CD4-positive, alpha-beta memory T cell (primary cell): ENCODE measurements at regions not wholly inside any gene's neighbourhood (a gene's known extent, or its start where the extent isn't known, plus 50 kb on each side); places are given as distances from the start of the nearest gene placed in this dataset.
"Not testable (repeated sequence)": the region's sequence is repeated elsewhere in the genome, so short reads cannot be mapped to it uniquely, and the experiment has no call there.

Source experiments
- CTCF ChIA-PET: fragments of 350-600 bp; sonication (Branson Sonifier 250); formaldehyde crosslinking; loops from one replicate; lab custom pipeline; 2021; ENCODE audit warnings: inconsistent platforms; ENCODE audit not compliant: partially characterized antibody; lab: Charles Lee
- POLR2A ChIA-PET: fragments of 350-600 bp; sonication (Branson Sonifier 250); formaldehyde crosslinking; loops from one replicate; lab custom pipeline; 2021; ENCODE audit not compliant: partially characterized antibody; lab: Charles Lee
- DNase-seq, 5 donors: peaks; one replicate each; pipeline versions ENCODE4 v3.0.0 to v3.0.0-alpha.2; 2020 to 2022; ENCODE audit warnings: mixed read lengths in 1 of 5
- H3K27ac ChIP-seq: one replicate; pipeline ENCODE4 v1.7.0; 2013; ENCODE audit warnings: low read depth, low read length
- H3K27me3 ChIP-seq: 2 replicates; pipeline ENCODE4 v1.7.0; 2013; ENCODE audit warnings: mild to moderate bottlenecking, low read length, moderate library complexity; ENCODE audit not compliant: insufficient read depth
- H3K36me3 ChIP-seq: 2 replicates; pipeline ENCODE4 v1.7.0; 2013; ENCODE audit warnings: mild to moderate bottlenecking, low read length, moderate library complexity; ENCODE audit not compliant: insufficient read depth
- H3K4me1 ChIP-seq: 2 replicates; pipeline ENCODE4 v1.7.0; 2013; ENCODE audit warnings: mild to moderate bottlenecking, low read length, moderate library complexity; ENCODE audit not compliant: insufficient read depth
- H3K4me3 ChIP-seq, 2 donors: one replicate each; pipeline ENCODE4 v1.7.0; 2013; ENCODE audit warnings: low read length in 2 of 2, mild to moderate bottlenecking in 1 of 2
- H3K9me3 ChIP-seq, 2 donors: one replicate each; pipeline ENCODE4 v1.7.0; 2013; ENCODE audit warnings: low read length in 2 of 2, control low read depth in 1 of 2; ENCODE audit not compliant: control insufficient read depth in 1 of 2
- H3K27ac Mint-ChIP-seq, 7 donors: one replicate each; pipeline ENCODE4 v1.8.0; 2020 to 2021; ENCODE audit warnings: mixed read lengths in 7 of 7, mild to moderate bottlenecking in 6 of 7, inconsistent platforms in 3 of 7, moderate library complexity in 3 of 7
- H3K27me3 Mint-ChIP-seq, 2 donors: one replicate each; pipeline ENCODE4 v1.8.0; 2020 to 2021; ENCODE audit warnings: mixed read lengths in 2 of 2
- H3K36me3 Mint-ChIP-seq, 2 donors: one replicate each; pipeline ENCODE4 v1.8.0; 2020 to 2021; ENCODE audit warnings: mixed read lengths in 2 of 2, inconsistent platforms in 1 of 2, mild to moderate bottlenecking in 1 of 2
- H3K4me1 Mint-ChIP-seq, 4 donors: one replicate each; pipeline ENCODE4 v1.8.0; 2020 to 2021; ENCODE audit warnings: mixed read lengths in 4 of 4, mild to moderate bottlenecking in 1 of 4
- H3K4me3 Mint-ChIP-seq, 8 donors: one replicate each; pipeline ENCODE4 v1.8.0; 2020 to 2021; ENCODE audit warnings: mixed read lengths in 8 of 8, mild to moderate bottlenecking in 7 of 8, moderate library complexity in 6 of 8, inconsistent platforms in 3 of 8
- H3K9me3 Mint-ChIP-seq, 8 donors: one replicate each; pipeline ENCODE4 v1.8.0; 2020 to 2021; ENCODE audit warnings: mixed read lengths in 8 of 8, mild to moderate bottlenecking in 5 of 8, inconsistent platforms in 3 of 8, moderate library complexity in 1 of 8
- intact Hi-C: fragments of 100-400 bp; cut with micrococcal nuclease; formaldehyde crosslinking; loops from one replicate; pipeline ENCODE4 v1.15.1; 2023

DNA sequence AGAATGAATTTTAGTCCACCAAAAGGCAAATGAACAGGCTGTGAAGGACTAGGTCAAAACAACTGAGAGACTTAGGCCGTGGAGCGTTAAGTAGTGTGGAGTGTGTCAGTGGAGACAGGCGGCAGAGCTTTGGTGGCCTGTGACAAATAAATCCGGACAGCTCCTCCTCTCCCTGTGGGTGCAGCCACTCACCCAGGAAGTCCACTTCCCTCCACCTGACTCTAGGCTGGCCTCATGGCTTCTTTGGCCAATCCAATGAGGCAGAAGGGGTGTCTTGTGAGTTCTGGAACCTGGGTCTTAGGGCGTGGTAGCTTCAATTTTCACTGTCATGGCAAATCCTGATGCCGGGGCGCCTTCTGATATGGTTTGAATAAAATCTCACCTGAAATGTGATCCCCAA, 180.9 kb upstream of the C14orf180 start:
- DNase-seq = no peak
- Histone ChIP-seq H3K27me3 (no peaks in the 10 kb centered on the region), H3K36me3 (no peaks in the 10 kb centered on the region), H3K4me1 (peaks cover 51% of the 10 kb centered on the region), H3K4me3 (no peak overlapping the region), H3K27ac (no peak overlapping the region), H3K9me3 (no peaks in the 10 kb centered on the region)
- H3K27ac Mint-ChIP-seq = peak overlapping the region in 4 of 7 donors; percentile 4 to 92 (median 66)
- intact Hi-C loops = loop anchor here (5.0 kb wide), 1 partner anchor 321 kb away; no protein-coding TSS in a partner anchor
- ChIA-PET CTCF (interaction anchor here (0.9 to 1.8 kb wide), 6 partner anchors 12 to 321 kb away, joined by 3 to 11 read pairs (median 4); no protein-coding TSS in a partner anchor), POLR2A (interaction anchor here (1.0 to 1.3 kb wide), 2 partner anchors 24 to 261 kb away, joined by 4 to 6 read pairs; no protein-coding TSS in a partner anchor)
- H3K36me3 Mint-ChIP-seq = peaks cover 1 to 10% of the 10 kb centered on the region in 2 donors
- H3K4me3 Mint-ChIP-seq = no peak overlapping the region
- H3K27me3 Mint-ChIP-seq = no peaks in the 10 kb centered on the region
- H3K4me1 Mint-ChIP-seq = peaks cover 30 to 62% (median 45%) of the 10 kb centered on the region in 4 donors
- H3K9me3 Mint-ChIP-seq = peaks cover 0 to 20% (median 11%) of the 10 kb centered on the region in 8 donors

DNA sequence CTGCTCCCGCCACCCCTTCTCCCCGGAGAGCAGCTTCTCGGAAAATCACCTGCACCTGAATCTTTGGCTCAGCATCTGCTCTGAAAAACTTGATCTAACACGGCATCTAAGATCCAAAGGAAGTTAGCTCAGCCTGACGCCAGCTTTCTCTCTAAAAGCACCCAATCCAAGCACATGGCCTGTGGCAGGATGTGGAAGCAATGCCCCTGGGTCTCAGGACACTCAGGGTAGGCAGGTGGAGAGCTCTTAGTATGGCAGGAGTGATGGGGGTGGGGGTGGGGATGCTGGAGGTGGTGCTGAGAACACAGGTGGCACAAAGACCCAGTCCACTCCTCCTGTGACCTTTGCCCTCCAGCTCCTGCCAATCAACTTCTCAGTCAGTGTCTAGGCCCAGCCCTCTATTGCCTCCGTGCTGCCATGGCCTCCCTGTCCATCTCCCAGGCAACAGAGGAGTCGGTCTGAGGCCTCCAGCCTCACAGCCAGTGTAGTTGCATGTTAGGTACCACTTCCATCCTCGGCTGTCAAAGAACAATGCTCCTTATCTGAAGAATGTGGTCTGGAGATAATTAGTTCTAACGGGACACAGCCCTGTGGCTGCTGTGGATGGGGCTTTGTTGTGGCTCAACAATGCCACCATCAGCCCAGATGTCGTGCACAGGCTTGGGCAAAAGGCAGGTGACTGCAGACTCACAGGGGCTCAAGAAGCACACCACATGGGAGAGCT, 180.0 kb upstream of the C14orf180 start:
- peaks cover 0 to 17% (median 10%) of the 10 kb centered on the region in 8 donors for H3K9me3 Mint-ChIP-seq
- DNase-seq = peak in 4 of 5 donors; percentile 47 to 57 (median 52)
- Histone ChIP-seq H3K36me3 (no peaks in the 10 kb centered on the region), H3K27ac (no peak overlapping the region), H3K27me3 (no peaks in the 10 kb centered on the region), H3K4me1 (peaks cover 42% of the 10 kb centered on the region), H3K9me3 (no peaks in the 10 kb centered on the region), H3K4me3 (no peak overlapping the region)
- no peaks in the 10 kb centered on the region for H3K27me3 Mint-ChIP-seq
- CTCF ChIA-PET = interaction anchor here (0.5 to 1.8 kb wide), 15 partner anchors 20 to 321 kb away, joined by 3 to 11 read pairs (median 3); no protein-coding TSS in a partner anchor
- POLR2A ChIA-PET = interaction anchor here (0.8 to 1.3 kb wide), 3 partner anchors 9 to 262 kb away, joined by 4 to 6 read pairs (median 4); no protein-coding TSS in a partner anchor
- H3K27ac Mint-ChIP-seq = peak overlapping the region; percentile 77 to 92 (median 88)
- H3K4me3 Mint-ChIP-seq = peak overlapping the region in 6 of 8 donors; percentile 4 to 51 (median 29)
- peaks cover 24 to 53% (median 37%) of the 10 kb centered on the region in 4 donors for H3K4me1 Mint-ChIP-seq
- intact Hi-C loops = loop anchor here (5.0 kb wide), 1 partner anchor 322 kb away; no protein-coding TSS in a partner anchor
- peaks cover 1 to 10% of the 10 kb centered on the region in 2 donors for H3K36me3 Mint-ChIP-seq

DNA sequence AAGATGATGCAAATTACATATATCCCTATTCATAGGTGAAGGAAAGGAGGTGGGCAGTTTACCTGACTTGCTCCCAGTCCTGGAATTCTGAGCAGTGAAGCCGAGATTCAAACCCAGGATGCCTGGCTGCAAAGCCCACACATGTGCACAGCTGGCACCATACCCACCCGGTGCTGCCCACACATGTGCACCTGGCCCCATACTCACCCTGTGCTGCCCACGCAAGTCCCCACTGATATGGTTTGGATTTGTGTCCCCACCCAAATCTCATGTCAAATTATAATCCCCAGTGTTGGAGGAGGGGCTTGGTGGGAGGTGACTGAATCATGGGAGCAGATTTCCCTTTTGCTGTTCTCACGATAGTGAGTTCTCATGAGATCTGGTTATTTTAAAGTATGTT, 179.2 kb upstream of the C14orf180 start:
- Mint-ChIP-seq H3K4me1 (peaks cover 17 to 45% (median 30%) of the 10 kb centered on the region in 4 donors), H3K9me3 (peaks cover 0 to 17% (median 10%) of the 10 kb centered on the region in 8 donors), H3K27ac (peak overlapping the region in 2 of 7 donors; percentile 88 to 92), H3K27me3 (no peaks in the 10 kb centered on the region), H3K36me3 (peaks cover 1 to 10% of the 10 kb centered on the region in 2 donors), H3K4me3 (no peak overlapping the region)
- ChIA-PET CTCF (interaction anchor here (1.0 to 1.5 kb wide), 2 partner anchors 164 to 261 kb away, joined by 4 to 7 read pairs; no protein-coding TSS in a partner anchor), POLR2A (no interaction called here)
- Histone ChIP-seq H3K27ac (no peak overlapping the region), H3K27me3 (no peaks in the 10 kb centered on the region), H3K4me3 (no peak overlapping the region), H3K9me3 (no peaks in the 10 kb centered on the region), H3K4me1 (peaks cover 34% of the 10 kb centered on the region), H3K36me3 (no peaks in the 10 kb centered on the region)
- intact Hi-C loops = no loop called here
- no peak for DNase-seq

DNA sequence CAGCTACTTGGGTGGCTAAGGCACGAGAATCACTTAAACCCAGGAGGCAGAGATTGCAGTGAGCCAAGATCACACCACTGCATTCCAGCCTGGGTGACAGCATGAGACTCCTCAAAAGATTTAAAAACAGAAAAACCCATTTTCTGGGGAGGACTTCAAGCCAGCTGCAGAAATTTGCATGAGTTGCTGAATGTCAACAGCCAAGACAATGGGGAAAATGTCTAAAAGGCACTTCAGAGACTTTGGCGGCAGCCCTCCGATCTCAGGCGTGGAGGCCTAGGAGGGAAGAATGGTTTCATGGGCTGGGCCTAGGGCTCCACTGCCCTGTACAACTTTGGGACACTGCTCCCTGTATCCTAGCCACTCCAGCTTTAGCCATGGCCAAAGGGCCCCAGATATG, 177.8 kb upstream of the C14orf180 start:
- intact Hi-C loops = no loop called here
- Mint-ChIP-seq H3K27ac (no peak overlapping the region), H3K36me3 (peaks cover 1 to 10% of the 10 kb centered on the region in 2 donors), H3K4me3 (no peak overlapping the region), H3K27me3 (no peaks in the 10 kb centered on the region), H3K4me1 (peaks cover 11 to 31% (median 19%) of the 10 kb centered on the region in 4 donors), H3K9me3 (peaks cover 0 to 17% (median 10%) of the 10 kb centered on the region in 8 donors)
- Histone ChIP-seq H3K4me3 (no peak overlapping the region), H3K27me3 (no peaks in the 10 kb centered on the region), H3K36me3 (no peaks in the 10 kb centered on the region), H3K9me3 (no peaks in the 10 kb centered on the region), H3K4me1 (peaks cover 20% of the 10 kb centered on the region), H3K27ac (no peak overlapping the region)
- ChIA-PET CTCF (no interaction called here), POLR2A (interaction anchor here (0.8 kb wide), 1 partner anchor 13 kb away, joined by 3 read pairs; no protein-coding TSS in a partner anchor)
- no peak for DNase-seq

DNA sequence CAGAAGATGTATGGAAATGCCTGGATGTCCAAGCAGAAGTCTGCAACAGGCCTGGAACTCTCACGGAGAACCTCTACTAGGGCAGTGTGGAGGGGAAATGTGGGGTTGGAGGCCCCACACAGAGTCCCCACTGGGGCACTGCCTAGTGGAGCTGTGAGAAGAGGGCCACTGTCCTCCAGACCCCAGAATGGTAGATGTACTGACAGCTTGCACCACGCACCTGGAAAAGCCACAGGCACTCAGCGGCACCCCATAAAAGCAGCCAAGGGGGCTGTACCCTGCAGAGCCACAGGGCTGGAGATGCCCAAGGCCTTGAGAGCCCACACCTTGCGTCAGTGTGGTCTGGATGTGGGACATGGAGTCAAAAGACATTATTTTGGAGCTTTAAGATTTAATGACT, 177.3 kb upstream of the C14orf180 start:
- H3K27me3 Mint-ChIP-seq, H3K9me3 ChIP-seq, H3K27ac Mint-ChIP-seq, intact Hi-C loops, H3K36me3 ChIP-seq, H3K4me3 Mint-ChIP-seq, H3K36me3 Mint-ChIP-seq, H3K27ac ChIP-seq, DNase-seq, POLR2A ChIA-PET, CTCF ChIA-PET, H3K4me3 ChIP-seq, H3K27me3 ChIP-seq: not testable (repeated sequence)
- Mint-ChIP-seq H3K9me3 (peaks cover 0 to 16% (median 7%) of the 10 kb centered on the region in 8 donors), H3K4me1 (peaks cover 11 to 26% (median 17%) of the 10 kb centered on the region in 4 donors)
- H3K4me1 ChIP-seq = peaks cover 18% of the 10 kb centered on the region

DNA sequence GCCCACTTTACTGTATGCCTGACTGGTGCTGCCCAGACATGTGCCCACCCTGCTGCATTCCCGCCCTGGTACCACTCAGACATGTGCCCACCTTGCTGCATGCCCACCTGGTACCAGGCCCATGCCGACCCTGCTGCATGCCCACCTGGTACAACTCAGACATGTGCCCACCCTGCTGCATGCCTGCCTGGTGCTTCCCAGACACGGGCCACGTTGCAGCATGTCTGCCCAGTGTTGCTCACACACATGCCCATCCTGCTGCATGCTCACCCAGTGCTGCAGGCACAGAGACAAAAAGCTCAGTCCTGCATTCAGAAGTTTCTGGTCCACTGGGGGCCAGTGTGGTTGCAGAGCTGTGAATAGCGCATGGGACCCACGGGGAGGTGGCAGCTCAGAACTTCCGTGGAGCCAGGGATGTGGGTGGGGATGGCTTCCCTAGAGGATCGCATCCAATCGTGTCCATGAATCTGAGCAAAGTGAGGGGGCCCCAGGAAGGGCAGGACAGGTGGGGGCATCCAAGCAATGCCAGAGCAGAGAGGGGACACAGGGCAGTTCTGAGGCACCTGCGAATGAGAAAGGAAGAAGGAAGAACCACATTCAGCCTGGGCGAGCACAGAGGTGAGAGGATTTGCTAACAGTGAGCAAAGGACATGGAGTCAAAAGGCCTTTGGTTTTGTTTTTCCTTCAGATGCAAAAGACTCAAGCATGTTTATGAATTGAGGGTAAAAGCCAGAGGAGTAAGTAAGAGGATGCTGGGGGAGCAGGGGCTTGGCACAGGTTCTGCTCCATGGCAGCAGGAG, 175.9 kb upstream of the C14orf180 start:
- DNase-seq = no peak
- H3K27ac Mint-ChIP-seq = peak overlapping the region in 1 of 7 donors; percentile 44
- POLR2A ChIA-PET = no interaction called here

More for the DNA sequence above, 175.9 kb upstream of the C14orf180 start:
- H3K4me1 Mint-ChIP-seq = peaks cover 11 to 15% (median 13%) of the 10 kb centered on the region in 4 donors
- H3K9me3 Mint-ChIP-seq = peaks cover 3 to 18% (median 6%) of the 10 kb centered on the region in 8 donors
- H3K27me3 Mint-ChIP-seq = peaks cover 0 to 3% of the 10 kb centered on the region in 2 donors
- no peak overlapping the region for H3K4me3 Mint-ChIP-seq
- Histone ChIP-seq H3K36me3 (no peaks in the 10 kb centered on the region), H3K27me3 (no peaks in the 10 kb centered on the region), H3K9me3 (no peaks in the 10 kb centered on the region), H3K4me1 (peaks cover 18% of the 10 kb centered on the region), H3K27ac (no peak overlapping the region), H3K4me3 (no peak overlapping the region)
- intact Hi-C loops = no loop called here
- CTCF ChIA-PET = no interaction called here
- H3K36me3 Mint-ChIP-seq = peaks cover 1 to 2% of the 10 kb centered on the region in 2 donors
